ENCODE measurements at regions not wholly inside any gene's neighbourhood (a gene's known extent, or its start where the extent isn't known, plus 50 kb on each side); places are given as distances from the start of the nearest gene placed in this dataset.
"Not testable (repeated sequence)": the region's sequence is repeated elsewhere in the genome, so short reads cannot be mapped to it uniquely, and the experiment has no call there.

DNA sequence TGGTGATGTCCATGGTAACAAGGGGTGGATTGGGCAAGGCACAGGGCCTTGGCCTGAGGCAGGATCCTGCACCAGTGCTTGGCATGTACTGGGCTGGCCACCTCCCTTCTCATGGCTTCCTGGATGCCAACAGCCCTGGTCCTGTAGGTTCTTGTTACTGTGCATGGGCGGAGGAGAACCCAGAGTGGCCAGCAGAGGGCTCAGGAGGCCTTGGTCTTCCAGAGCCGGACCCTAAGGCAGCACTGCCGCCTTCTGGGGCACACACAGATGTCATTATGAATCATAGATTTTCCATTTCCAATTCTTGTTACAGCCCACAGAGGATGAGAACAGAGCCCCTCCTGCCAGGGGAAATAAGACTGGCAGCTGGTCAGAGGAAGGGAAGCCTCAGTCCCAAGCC is 122.7 kb downstream of the ZNF267 start:
- 8% methylated on average over 3 of the region's 3 CpGs; no CpG with 5 or more reads in 1 of the 2 donors for WGBS, 2 donors (ENCODE audit: low coverage in 1 of 2)
- in situ Hi-C loops (cut with MboI; ENCODE audit: low pct_ligation_motif_present in 1 of 4, low pct_unique_long_range_greater_than_20kb in 1 of 4, low sequenced_read_pairs in 3 of 4) = not testable (repeated sequence)

DNA sequence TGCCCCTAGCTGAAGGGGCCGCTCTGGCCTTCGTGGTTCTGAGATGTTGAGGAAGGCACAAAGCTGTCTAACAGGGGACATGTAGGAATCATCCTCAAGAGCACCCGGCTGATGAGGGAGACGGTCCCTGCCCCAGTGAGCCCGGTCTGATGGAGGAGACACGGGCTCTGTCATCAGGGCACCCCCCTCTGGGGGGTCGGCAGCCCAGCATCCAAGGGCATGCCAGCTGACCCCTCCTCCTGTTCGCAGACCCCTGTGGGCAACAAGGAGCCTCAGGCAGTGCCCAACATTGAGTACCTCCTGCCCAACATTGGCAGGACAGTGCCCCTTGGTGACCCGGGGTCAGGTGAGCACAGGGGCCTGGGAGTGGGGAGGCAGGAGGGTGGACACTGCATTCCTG is 128.9 kb downstream of the ZNF267 start:
- WGBS, 2 donors (ENCODE audit: low coverage in 1 of 2) = 91% methylated on average over 7 of the region's 9 CpGs; no CpG with 5 or more reads in 1 of the 2 donors
- H3K4me1 ChIP-seq; H3K27me3 ChIP-seq; H3K27ac ChIP-seq; DNase-seq; H3K9me3 ChIP-seq; H3K36me3 ChIP-seq; in situ Hi-C loops (cut with MboI; ENCODE audit: low pct_ligation_motif_present in 1 of 4, low pct_unique_long_range_greater_than_20kb in 1 of 4, low sequenced_read_pairs in 3 of 4); H3K4me3 ChIP-seq; intact Hi-C loops (cut with DNase I; ENCODE audit: low total_unique reads): not testable (repeated sequence)

More for the DNA sequence above, 122.7 kb downstream of the ZNF267 start:
- H3K36me3 ChIP-seq; DNase-seq; H3K27me3 ChIP-seq; intact Hi-C loops (cut with DNase I; ENCODE audit: low total_unique reads); H3K4me3 ChIP-seq; H3K9me3 ChIP-seq; H3K4me1 ChIP-seq; H3K27ac ChIP-seq: not testable (repeated sequence)

DNA sequence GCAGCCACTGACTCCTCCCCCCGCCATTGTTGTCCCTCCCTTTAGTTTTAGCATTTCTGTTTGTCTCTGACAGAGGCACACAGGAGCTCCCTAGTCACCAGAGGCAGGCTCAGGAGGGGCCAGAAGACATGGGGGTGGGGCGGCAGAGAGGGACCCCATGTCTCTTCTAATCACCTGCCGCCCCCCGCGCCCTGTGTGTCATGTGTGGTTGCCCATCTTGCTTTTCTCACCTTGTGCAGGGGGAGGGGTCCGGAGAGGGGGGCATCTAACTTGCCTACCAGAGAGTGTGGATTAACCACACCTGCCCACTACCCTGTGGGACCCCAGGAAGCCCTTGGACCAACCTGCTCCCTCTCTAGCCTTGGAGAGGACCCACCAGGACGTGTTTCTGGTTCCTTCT is 130.2 kb downstream of the ZNF267 start:
- WGBS, 2 donors (ENCODE audit: low coverage in 1 of 2) = 93% methylated on average over 5 of the region's 7 CpGs; no CpG with 5 or more reads in 1 of the 2 donors
- H3K36me3 ChIP-seq; H3K27ac ChIP-seq; DNase-seq; H3K9me3 ChIP-seq; H3K4me1 ChIP-seq; intact Hi-C loops (cut with DNase I; ENCODE audit: low total_unique reads); H3K4me3 ChIP-seq; in situ Hi-C loops (cut with MboI; ENCODE audit: low pct_ligation_motif_present in 1 of 4, low pct_unique_long_range_greater_than_20kb in 1 of 4, low sequenced_read_pairs in 3 of 4); H3K27me3 ChIP-seq: not testable (repeated sequence)

DNA sequence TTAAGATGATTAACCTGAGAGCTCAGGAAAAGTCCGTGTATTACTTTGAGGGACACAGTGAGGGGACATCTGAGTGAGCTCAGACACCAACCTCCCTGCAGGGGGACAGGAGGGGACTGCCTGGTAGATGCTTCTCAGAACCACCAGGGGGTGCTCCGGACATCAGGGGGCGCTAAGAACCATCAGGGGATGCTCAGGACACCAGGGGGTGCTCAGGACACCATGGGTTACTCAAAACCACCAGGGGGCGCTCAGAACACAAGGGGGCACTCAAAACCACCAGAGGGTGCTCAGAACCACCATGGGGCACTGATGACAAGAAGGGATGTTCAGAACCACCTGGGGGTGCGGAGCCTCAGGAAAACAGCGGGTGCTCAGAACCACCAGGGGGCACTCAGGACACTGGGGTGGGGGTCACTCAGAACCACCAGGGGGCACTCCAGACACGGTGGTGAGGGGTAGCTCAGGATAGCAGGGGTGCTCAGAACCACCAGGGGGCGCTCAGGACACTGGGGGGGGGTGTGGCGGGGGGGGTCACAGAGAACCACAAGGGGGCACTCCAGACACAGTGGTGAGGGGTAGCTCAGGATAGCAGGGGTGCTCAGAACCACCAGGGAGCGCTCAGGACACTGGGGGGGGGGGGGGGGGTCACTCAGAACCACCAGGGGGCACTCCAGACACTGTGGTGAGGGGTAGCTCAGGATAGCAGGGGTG is 165.3 kb downstream of the ZNF267 start:
- in situ Hi-C loops (cut with MboI; ENCODE audit: low pct_ligation_motif_present in 1 of 4, low pct_unique_long_range_greater_than_20kb in 1 of 4, low sequenced_read_pairs in 3 of 4); H3K36me3 ChIP-seq; H3K4me1 ChIP-seq; intact Hi-C loops (cut with DNase I; ENCODE audit: low total_unique reads); H3K27ac ChIP-seq; H3K9me3 ChIP-seq; DNase-seq; H3K27me3 ChIP-seq; H3K4me3 ChIP-seq: not testable (repeated sequence)
- WGBS, 2 donors (ENCODE audit: low coverage in 1 of 2) = 80% methylated on average over 3 of the region's 10 CpGs; no CpG with 5 or more reads in 1 of the 2 donors

DNA sequence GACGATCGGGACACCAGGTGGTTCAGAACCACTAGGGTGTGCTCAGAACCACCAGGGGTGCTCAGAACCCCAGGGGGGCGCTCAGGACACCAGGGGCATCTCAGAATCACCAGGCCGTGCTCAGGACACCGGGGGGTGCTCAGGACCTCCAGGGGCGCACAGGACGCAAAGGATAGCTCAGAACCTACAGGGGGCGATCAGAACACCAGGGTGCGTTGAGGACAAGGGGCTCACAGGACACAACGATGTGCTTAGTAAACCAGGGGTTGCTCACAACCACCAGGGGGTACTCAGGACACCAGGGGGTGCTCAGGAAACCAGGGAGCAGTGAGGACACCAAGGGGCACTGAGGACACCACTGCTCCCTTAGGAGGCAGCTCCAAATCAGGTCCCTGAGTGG is 166.3 kb downstream of the ZNF267 start:
- H3K36me3 ChIP-seq; H3K27me3 ChIP-seq; H3K4me3 ChIP-seq; H3K27ac ChIP-seq; DNase-seq; in situ Hi-C loops (cut with MboI; ENCODE audit: low pct_ligation_motif_present in 1 of 4, low pct_unique_long_range_greater_than_20kb in 1 of 4, low sequenced_read_pairs in 3 of 4); H3K9me3 ChIP-seq; intact Hi-C loops (cut with DNase I; ENCODE audit: low total_unique reads); H3K4me1 ChIP-seq: not testable (repeated sequence)
- WGBS, 2 donors (ENCODE audit: low coverage in 1 of 2) = no CpG with 5 or more reads among the region's 10 CpGs

DNA sequence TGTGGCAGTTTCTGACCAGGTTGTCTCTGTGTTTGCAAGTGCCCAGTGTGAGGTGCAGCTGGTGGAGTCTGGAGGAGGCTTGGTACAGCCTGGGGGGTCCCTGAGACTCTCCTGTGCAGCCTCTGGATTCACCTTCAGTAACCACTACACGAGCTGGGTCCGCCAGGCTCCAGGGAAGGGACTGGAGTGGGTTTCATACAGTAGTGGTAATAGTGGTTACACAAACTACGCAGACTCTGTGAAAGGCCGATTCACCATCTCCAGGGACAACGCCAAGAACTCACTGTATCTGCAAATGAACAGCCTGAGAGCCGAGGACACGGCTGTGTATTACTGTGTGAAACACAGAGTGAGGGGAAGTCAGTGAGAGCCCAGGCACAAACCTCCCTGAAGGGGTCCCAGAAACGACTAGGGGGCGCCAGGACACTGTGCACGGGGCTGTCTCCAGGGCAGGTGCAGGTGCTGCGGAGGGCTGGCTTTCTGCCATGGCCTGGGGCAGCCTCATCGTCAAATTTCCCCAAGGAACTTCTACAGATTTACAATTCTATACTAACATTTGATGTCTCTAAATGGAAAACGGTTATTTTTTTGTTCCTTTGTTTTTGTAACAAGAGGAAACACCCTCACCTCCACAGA is 187.0 kb upstream of the TP53TG3D start:
- H3K36me3 ChIP-seq; H3K4me1 ChIP-seq; H3K27ac ChIP-seq; intact Hi-C loops (cut with DNase I; ENCODE audit: low total_unique reads); DNase-seq; H3K9me3 ChIP-seq; H3K4me3 ChIP-seq; H3K27me3 ChIP-seq; in situ Hi-C loops (cut with MboI; ENCODE audit: low pct_ligation_motif_present in 1 of 4, low pct_unique_long_range_greater_than_20kb in 1 of 4, low sequenced_read_pairs in 3 of 4): not testable (repeated sequence)
- WGBS, 2 donors (ENCODE audit: low coverage in 1 of 2) = 47% methylated on average over 13 of the region's 13 CpGs; no CpG with 5 or more reads in 1 of the 2 donors

DNA sequence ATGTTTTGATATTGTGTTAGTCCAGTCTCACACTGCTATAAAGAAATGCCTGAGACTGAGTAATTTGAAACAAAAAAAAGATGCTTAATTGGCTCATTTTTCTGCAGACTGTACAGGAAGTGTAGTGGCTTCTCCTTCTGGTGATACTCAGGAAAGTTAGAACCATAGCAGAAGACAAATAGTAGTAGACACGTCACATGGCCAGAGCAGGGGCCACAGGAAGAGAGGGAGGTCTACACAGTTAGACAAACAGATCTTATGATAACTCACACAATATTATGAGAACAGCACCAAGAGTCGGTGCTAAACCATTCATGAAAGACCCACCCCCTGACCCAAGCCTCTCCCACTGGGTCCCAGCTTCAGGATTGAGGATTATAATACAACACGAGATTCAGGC is 181.5 kb upstream of the TP53TG3D start:
- in situ Hi-C loops (cut with MboI; ENCODE audit: low pct_ligation_motif_present in 1 of 4, low pct_unique_long_range_greater_than_20kb in 1 of 4, low sequenced_read_pairs in 3 of 4); H3K27me3 ChIP-seq: not testable (repeated sequence)
- no CpG with 5 or more reads among the region's 3 CpGs for WGBS, 2 donors (ENCODE audit: low coverage in 1 of 2)

DNA sequence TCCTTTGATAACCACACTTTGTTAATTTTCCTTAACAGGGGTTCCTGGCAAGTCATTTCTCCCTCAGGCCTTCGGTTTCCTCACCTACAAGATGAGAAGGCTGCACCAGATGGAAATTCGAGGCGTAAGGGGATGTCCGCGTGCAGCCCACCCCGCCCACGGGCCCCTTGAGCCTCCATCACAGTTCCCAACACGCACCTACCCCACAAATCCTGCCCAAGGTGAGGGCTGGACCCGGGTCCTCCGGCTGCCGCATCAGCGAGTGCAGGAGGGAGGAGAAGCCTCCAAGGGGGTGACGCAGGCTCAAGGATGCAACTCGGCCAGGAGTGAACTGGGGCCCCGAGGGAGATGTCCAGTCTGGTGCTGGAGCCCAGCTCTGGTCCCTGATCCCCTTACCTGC is 169.2 kb upstream of the TP53TG3D start:
- H3K4me1 ChIP-seq; intact Hi-C loops (cut with DNase I; ENCODE audit: low total_unique reads); in situ Hi-C loops (cut with MboI; ENCODE audit: low pct_ligation_motif_present in 1 of 4, low pct_unique_long_range_greater_than_20kb in 1 of 4, low sequenced_read_pairs in 3 of 4); DNase-seq; H3K4me3 ChIP-seq; H3K9me3 ChIP-seq; H3K27ac ChIP-seq; H3K36me3 ChIP-seq: not testable (repeated sequence)
- 73% methylated on average over 7 of the region's 15 CpGs; no CpG with 5 or more reads in 1 of the 2 donors for WGBS, 2 donors (ENCODE audit: low coverage in 1 of 2)
- peaks cover 18% of the 10 kb centered on the region for H3K27me3 ChIP-seq

More for the DNA sequence above, 181.5 kb upstream of the TP53TG3D start:
- DNase-seq; H3K9me3 ChIP-seq; H3K27ac ChIP-seq; H3K36me3 ChIP-seq; intact Hi-C loops (cut with DNase I; ENCODE audit: low total_unique reads); H3K4me3 ChIP-seq; H3K4me1 ChIP-seq: not testable (repeated sequence)

DNA sequence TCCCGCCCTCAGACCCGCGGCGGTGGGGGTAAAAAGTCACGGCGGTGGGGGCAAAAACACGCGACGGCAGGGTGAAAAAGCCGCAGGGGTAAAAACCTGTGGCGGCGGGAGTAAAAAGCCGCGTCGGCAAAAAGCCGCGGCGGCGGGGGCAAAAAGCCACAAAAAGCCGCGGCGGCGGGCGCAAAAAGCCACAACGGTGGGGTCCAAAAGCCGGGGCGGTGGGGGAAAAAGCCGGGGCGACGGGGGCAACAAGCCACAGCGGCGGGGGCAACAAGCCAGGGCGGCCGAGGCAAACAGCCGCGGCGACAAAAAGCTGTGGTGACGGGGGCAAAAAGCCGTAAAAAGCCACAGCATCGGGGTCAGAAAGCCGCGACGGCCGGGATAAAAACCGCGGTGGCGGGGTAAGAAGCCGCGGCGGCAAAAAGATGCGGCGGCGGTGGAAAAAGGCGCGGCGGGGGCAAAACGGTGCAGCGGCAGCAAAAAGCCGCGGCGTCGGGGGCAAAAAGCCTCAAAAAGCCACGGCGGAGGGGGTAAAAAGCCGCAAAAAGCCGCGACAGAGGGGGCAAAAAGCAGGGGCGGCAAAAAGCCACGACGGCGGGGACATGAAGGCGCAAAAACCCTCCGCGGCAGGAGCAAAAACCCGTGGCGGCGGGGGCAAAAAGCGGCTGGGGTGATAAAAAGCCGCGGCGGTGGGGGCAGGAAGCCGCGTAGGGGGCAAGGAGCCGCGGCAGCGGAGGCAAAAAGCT is 168.3 kb upstream of the TP53TG3D start:
- H3K4me1 ChIP-seq; in situ Hi-C loops (cut with MboI; ENCODE audit: low pct_ligation_motif_present in 1 of 4, low pct_unique_long_range_greater_than_20kb in 1 of 4, low sequenced_read_pairs in 3 of 4); intact Hi-C loops (cut with DNase I; ENCODE audit: low total_unique reads); H3K36me3 ChIP-seq; H3K9me3 ChIP-seq; DNase-seq; H3K27ac ChIP-seq: not testable (repeated sequence)
- 58 to 66% methylated on average over 14 to 70 of the region's 86 CpGs for WGBS, 2 donors (ENCODE audit: low coverage in 1 of 2)
- H3K27me3 ChIP-seq = peaks cover 18% of the 10 kb centered on the region
- H3K4me3 ChIP-seq = peak overlapping the region in 1 of 4 donors; percentile 54

DNA sequence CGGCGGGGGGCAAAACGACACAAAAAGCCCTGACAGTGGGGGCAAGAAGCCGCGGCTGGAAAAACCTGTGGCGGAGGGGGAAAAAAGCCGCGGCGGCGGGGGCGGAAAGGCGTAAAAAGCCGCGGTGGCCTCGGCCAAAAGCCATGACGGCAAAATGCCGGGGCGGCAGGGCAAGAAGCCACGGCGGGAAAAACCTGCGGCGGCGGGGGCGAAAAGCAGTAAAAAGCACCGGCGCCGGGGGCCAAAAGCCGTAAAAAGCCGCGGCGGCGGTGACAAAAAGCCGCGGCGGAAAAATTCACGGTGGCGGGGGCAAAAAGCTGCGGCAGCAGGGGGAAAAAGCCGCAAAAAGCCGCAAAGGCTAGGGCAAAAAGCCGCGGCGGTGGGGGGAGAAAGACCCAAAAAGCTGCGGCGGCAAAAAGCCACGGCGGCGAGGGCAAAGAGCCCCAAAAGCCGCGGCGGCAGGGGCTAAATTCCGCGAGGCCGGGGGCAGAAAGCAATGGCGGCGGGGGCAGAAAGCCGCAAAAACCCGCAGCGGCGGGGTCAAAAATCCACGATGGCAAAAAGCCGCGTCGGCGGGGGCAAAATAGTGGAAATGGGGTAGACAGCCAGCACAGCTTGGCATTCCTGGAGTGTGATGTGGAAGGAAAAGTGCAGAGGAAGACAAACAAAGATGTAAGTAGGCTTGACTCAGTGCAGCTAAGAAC is 167.5 kb upstream of the TP53TG3D start:
- in situ Hi-C loops (cut with MboI; ENCODE audit: low pct_ligation_motif_present in 1 of 4, low pct_unique_long_range_greater_than_20kb in 1 of 4, low sequenced_read_pairs in 3 of 4); DNase-seq: not testable (repeated sequence)

More for the DNA sequence above, 167.5 kb upstream of the TP53TG3D start:
- H3K36me3 ChIP-seq; intact Hi-C loops (cut with DNase I; ENCODE audit: low total_unique reads); H3K4me1 ChIP-seq; H3K27ac ChIP-seq; H3K9me3 ChIP-seq: not testable (repeated sequence)
- H3K4me3 ChIP-seq = peak overlapping the region in 2 of 4 donors; percentile 19 to 54
- H3K27me3 ChIP-seq = peaks cover 18% of the 10 kb centered on the region
- WGBS, 2 donors (ENCODE audit: low coverage in 1 of 2) = 35 to 52% methylated on average over 4 to 47 of the region's 65 CpGs

All from transverse colon (tissue), 4 donors.